GM18498 (cell line): ENCODE measurements at regions not wholly inside any gene's neighbourhood (a gene's known extent, or its start where the extent isn't known, plus 50 kb on each side); places are given as distances from the start of the nearest gene placed in this dataset.
A peak's percentile ranks its signal among the peaks of the same experiment; 100 is the strongest.
"Not testable (repeated sequence)": the region's sequence is repeated elsewhere in the genome, so short reads cannot be mapped to it uniquely, and the experiment has no call there.

Source experiments
- ATAC-seq: cut with Tn5 transposase; IDR thresholded peaks from one replicate; pipeline ENCODE4 v1.9.1; 2021; ENCODE audit warnings: mild to moderate bottlenecking, moderate library complexity; ENCODE audit not compliant: unreplicated experiment

DNA sequence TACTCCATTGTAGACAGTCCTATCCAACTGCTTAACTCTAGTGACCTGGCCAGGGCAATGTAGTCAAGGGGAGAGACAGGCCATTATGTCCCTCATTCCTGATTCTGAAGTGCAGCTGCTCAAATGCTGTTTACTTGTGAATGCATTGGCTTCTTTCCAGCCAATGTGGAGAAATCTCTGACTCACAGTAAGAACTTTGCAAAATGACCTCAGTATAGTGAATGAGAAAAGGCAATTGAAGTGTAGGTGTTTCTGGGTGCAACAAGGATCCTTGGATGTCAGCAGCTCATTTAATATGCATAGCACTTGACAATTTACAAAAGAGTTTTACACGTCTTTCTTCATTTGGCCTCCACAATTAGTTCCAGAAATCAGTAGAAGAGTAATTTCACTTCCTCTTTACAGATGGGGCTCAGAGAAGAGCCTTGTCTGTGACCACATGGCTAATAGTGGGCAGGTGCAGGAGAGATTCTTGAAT lies 367.2 kb downstream of the OSTF1 start:
- peak; percentile 98 for ATAC-seq

DNA sequence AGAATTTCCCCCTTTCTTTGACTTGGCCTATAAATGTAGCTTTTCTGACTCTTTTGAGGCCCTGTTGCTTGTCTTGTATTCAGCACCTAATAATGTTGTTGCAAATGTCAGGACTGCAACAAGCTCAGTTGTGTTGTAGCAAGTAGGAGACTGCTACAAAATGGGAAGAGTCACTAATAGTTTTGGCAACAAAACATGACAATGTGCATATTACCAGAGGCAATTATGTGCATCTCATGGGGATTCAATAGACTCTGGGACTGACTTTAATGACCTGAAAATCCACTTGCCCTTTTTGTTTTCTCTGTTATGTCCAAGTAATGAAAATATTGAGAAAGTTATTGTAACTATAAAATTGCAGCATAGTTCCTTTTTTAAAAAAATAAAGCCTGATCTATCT lies 368.4 kb downstream of the OSTF1 start:
- no peak for ATAC-seq

DNA sequence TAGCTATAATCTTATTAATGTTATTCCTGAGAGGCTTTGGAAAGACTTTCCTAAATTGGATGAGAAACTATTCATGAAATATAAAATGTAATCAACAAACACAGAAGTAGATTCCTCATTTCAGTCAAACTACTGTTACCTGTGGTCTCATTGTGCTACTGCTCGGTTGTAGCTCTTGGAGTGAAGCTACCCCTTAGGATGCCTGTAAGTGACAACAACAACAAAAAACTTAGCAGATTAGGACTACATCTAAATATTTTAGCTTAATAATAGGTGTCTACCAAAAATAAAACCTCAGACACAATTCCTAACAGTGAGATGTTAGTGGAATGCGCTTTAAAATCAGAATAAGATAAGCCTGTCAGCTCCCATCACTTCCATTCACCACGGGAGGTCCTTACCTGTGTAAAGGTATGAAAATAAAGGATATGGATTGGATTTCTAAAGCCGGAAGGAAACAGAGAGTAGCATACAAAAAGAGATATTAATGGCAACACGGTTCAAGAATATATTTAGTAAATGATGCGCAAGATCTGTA lies 369.2 kb downstream of the OSTF1 start:
- ATAC-seq, result no peak

DNA sequence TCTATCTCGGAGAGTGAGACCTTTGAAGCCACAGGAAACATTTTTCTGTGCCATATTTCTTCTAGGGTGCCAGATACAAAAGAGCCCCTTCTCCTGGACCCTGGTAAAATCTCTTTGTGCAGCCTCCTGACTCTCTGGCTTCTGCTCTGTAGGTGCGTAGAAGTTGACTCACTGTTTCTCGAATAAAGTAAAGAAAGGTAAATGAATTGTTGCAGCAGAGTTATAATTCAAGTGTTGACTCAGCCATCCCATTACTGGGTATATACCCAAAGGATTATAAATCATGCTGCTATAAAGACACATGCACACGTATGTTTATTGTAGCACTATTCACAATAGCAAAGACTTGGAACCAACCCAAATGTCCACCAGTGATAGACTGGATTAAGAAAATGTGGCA lies 371.0 kb downstream of the OSTF1 start:
- not testable (repeated sequence) for ATAC-seq

DNA sequence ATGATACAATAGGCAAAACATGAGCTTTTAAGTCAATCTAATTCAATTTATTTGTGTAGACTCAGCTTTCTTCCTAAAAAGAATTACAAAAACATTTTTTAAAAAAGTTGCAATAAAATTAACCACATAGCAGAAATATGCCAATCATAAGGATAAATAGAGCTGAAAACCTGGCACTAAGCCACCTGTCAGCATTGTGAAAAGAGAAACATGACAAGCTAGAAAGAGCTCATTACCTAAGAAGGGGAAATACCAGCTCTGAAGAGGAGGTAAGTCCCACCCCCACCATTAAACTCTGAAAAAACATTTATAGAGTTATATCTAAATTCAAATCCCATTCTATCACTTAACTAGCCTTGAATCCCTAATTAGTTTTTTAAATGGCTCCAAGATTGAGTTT lies 372.9 kb downstream of the OSTF1 start:
- ATAC-seq, result no peak

DNA sequence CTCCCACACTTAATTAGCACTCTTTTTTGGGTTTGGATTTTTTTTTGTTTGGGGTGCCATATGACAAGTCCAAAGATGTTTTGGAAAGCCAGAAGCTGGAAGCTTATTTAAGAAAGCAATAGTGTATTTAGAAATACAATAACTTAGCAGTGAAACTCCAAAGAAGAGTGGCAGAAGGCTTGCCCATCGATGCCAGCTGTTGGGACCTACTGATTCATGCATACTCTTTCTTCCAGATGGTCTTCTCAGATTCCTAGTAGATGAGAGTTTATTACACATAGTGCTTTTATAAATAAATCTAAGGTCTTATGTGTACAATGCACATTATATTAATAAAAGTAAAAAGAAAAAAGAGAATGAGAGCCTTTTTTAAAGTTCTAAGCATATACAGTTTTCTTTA lies 374.6 kb downstream of the OSTF1 start:
- ATAC-seq, result no peak

DNA sequence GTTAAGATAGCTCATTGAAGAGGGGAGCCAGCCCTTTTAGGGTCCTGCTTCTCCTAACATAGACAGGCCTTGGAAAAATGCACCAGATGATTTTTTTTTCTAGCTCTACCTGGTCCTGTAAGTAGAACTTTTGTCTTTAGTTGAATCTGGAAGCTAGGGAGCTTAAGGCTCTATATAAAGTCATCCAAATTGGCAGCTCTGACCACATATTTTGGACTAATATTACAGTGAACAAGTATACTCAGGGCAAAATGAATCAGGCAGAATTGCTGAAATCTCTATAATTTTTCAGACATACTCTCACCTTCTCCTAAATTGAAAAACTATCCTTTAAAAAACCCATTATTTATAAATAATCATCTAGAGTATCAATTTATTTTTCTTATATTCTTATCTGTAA lies 375.6 kb downstream of the OSTF1 start:
- ATAC-seq, result no peak

DNA sequence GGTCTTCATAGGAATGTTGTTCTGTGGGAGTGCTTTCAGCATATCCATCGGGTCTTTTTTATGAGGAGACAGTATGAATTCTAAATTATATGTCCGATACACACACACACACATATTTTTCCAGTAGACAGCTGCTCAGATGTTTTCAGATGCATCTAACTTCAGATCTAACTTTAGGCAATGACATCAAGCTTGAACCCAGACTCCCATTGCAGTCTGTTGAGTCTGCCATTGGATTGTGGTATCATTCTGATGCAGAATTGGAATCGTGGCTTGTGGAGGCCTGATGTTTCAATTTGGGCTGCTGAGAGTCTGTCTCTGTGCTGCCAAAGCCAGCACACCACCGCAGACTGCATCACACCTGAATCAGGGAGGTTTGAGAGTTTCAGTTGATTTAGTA lies 376.4 kb downstream of the OSTF1 start:
- no peak for ATAC-seq

DNA sequence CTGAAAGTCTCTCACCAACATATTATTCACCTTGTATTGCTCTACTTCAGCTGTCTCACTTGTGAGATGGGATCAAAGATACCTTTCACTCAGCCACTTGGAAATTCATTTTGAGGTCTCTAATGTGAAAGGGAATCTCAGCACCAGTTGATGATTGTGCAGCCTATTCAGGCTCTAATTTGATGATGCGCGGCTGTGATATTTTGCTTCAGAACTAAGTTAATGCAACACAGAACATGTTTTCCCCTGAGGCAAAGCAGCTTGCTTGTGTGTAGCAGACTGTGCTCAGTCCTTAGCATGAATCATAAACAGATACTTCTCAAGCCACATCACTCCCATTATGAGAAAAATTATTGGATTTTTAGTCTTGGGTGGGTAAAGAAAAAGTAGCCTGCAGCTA lies 378.8 kb downstream of the OSTF1 start:
- ATAC-seq, result no peak

DNA sequence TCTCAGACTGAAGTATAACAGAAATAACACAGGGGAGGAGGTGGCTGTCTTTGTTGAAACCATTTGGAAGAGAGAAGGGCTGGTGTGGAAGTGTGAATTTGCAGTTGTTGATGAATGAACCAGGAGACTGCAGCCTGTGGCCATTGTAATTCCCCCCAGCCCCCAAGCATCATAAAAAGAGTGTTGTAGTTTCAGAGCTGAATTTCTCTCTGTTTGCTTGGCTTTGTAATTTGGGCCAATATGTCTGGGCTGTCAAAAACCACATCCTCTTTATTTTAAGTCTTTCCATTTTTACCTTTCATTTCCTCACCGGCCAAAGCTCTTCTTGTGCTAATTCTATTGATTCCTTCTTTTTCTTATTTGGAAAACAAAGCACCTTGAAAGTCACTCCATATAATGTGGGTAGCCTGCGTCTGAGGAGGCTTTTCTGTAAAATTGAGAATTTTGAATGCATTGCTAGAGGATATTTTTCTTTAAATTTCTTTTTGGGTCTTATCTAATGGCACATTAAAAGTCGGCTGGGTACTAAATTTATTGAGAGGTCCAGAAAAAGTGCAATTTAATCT lies 383.3 kb downstream of the OSTF1 start:
- no peak for ATAC-seq

DNA sequence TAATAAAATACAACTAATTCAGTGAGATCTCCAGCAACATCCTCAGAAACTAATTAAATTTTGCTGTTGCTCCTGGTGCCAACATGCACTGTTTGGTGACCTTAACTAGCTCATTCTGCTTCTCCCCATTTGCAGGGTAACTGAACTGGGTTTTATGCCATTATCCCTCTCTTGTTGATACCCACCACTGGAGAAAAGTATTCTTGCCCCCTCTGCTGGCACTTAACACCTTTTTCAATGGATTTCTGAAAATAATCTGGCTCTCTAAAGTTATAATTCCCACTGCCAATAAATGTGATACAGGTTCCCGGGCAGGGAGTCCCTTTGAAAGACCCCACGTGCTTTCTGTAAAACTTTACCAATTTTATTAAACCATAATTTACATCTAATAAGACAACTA lies 394.3 kb downstream of the OSTF1 start:
- ATAC-seq, result no peak

DNA sequence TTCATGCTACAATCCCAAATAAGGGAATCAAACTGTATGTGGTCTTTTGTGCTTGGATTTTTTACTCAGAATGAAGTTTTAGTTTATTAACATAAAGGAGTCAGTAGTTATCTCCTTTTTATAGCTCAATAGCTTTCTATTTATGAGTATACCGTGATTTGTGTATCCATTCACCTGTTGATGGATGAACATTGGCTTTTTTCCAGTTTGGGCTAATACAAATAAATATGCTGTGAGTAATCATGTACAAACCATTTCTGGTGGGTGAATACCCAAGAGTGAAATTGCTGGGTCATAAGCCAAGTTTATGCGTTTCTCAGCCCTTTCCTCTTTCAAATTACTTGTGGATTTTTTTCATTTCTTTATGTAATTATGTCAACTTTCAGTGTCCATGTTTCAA lies 395.3 kb downstream of the OSTF1 start:
- no peak for ATAC-seq

DNA sequence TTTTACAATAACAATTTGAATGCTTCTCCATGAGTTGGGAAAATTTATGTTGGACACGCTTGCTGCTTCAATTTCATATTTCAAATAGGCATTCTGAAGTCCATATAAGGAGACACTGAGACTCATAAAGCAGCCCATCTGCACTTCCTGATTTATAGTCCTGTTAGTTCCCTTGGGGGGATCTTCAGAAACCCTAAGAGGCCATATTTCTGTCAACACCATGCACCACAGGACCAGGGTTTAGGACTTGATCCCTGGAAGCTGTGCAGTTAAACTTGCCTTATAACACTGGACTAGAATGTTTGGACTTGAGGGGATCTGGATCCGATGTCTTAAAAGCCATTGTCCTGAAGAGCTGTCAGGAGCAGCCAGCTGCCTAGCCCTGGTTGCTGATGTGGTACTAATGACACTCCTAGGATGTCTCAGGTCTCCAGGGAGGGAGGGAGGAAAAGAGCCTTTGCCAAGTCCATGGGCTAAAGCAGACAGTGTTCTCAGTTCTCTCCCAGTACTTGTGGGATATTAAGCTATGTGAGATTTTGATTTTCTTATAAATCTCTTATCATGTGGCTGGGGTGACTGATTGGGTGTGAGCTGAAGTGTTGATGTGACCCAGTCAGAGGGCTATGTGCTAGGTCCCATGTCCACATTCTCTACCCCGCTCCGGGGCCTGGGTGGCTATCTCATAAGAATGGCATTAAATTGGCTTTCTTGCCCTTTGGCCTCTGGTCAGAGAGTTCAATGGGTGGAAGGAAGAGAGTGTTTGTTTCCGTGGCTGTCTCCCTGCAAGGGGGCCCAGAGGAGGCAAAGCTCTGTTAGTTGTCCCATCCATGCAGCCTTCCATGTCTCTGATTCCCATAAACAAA lies 399.8 kb downstream of the OSTF1 start:
- no peak for ATAC-seq

DNA sequence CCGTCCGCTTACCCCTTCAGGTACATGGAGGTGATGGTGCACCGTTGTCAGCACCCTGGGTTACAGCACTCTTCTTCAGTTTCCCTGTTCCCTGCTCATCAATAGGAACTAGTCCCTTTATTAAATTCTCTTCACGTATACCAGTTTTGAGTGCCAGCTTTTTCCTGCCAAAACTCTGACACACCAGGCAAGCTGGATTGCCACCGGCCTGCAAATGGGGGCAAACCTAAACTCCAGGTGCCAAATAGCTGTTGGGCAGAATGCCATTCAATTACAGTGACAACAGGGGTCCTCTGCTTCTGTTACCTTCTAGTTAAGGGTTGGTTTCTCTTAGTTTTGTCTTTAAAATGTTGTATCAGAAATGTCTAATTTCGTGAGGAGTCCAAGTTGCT lies 400.4 kb downstream of the OSTF1 start:
- ATAC-seq, result no peak

DNA sequence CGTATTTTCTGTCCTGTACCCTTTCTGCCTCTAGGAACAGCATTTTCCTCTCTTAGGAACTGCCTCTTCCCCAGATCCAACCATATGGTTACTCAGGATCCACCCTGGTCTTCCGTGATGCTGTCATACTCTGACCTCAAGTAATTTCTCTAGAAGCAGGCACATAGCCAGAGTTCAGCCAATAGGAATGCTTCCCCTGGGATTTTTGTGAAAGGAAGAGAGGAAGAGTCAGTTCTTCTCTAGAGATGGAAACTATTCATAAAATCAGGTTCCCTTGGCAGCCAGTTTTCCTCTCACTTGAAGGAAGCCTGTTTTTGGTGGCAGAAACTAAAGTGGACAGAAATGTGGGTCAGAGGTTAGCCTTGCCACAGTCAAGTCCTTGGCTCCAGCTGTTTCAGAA lies 400.1 kb upstream of the PCSK5 start:
- no peak for ATAC-seq

DNA sequence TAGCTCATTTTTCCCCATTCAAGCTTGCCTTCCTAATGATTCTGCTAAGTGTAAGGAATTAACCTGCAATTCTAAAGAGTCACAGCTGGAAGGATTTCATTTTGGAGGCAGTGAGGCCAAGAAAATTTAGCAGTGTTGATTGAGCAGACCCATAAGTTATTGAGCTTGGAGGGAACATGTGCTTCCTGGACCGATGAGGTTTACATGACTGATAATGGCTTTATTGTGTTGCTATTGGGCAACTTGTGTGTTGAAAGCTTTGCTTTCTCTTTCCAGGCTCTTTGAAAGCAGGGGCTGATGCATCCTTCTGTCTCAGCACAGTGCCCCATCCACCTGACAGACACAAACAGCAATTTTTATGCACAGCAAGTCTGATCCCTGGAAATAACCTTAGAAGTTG lies 398.9 kb upstream of the PCSK5 start:
- no peak for ATAC-seq

DNA sequence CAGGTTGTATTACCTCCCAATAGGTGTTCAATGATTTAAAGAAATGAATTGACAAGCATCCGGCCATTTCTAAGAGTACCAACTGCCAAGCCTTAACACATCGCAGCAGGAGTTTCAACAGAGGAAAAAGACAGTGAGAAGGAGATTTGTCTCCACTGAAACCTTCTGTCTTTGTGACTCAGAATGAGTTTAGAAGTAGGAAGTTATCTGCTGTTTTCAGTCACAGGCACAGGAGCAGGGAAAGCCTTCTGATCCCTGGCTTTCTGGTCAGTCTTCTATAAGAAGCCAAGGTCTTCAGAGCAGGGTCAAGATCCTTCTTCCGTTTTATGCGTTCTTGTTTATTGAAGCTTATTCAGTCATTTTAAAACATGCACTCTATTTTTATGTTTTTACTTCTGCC lies 390.7 kb upstream of the PCSK5 start:
- no peak for ATAC-seq

DNA sequence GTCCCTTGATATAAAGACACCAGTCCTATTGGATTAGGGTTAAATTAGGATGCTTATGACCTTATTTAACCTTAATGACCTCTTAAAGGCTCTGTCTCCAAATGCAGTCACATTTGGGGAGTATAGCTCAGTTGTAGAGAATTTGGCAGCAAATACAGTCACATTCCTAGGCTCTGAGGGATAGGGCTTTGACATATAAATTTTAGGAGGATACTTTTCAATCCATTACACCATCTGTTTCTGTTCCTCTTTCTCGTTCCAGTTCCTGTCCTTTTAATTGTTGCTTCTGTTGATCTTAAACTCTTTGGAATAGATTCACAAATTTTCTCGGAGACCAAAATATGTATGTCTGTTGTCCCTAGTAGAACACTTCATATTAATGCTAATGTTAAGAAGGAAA lies 390.0 kb upstream of the PCSK5 start:
- no peak for ATAC-seq

DNA sequence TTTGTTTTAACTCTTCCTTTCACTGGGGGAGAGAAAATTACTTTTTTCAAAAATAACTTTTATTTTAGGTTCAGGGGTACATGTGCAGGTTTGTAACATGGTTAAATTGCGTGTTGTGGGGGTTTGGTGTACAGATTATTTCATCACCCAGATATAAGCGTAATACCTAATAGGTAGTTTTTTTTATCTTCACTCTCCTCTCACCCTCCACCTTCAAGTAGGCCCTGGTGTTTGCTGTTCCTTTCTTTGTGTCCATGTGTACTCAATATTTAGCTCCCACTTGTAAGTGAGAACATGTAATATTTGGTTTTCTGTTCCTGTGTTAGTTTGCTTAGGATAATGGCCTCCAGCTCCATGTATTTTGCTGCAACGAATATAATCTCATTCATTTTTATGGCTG lies 389.5 kb upstream of the PCSK5 start:
- ATAC-seq, result not testable (repeated sequence)

DNA sequence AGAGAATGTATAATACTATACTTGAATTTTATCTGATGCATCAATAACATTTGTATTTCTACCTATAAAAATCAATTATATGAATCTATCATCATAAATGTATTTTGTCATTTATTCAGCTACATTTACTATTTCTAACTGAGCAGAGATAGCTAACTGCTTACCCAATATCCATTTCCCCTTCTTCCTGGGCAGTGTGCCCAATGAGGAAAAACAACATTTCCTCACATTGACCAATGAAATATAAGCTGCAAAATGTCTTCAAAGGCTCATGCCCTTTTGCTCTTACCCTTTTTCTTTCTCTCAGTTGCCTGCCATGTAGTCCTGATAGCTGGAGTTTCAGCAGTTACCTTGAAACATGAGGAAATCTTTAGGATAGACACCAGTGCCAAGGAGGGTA lies 385.8 kb upstream of the PCSK5 start:
- ATAC-seq, result no peak

DNA sequence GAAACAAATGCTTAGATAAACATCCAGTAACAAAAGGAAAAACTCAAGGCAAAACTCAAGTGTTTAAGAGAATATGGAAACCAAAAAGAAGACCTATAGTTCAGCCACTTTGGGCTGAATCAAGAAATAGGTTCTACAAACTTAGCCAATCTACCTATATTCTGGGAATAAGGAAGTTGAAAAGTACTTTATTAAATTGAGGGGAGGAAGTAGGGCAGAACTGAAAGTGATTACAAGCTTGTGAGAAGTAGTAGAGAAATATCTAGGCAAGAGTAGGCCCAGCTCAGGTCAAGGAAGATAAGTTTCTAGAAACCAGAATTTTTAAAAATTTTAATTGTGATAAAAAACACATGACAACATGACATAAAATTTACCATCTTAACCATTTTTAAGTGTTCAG lies 384.8 kb upstream of the PCSK5 start:
- no peak for ATAC-seq

DNA sequence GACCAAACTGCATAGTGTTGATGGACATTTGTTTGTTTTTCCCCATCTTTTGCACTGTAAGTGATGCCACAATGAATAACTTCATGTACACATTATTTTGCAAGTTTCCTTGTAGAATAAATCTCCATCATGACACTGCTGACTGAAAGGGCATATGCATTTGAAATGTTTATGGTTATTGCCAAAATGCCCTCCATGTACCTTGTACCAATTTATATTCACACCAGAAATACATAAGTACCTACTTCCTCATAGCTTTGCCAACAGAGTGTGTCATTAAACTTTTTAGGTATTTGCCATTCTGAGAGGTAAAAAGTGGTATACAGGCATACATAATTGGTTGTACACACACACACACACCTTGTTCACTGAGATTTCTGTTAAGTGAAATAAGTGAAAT lies 361.0 kb upstream of the PCSK5 start:
- no peak for ATAC-seq
